SK-N-SH treated with all-trans-retinoic acid at 6 μM for 48 hours (cell line): ENCODE measurements at regions not wholly inside any gene's neighbourhood (a gene's known extent, or its start where the extent isn't known, plus 50 kb on each side); places are given as distances from the start of the nearest gene placed in this dataset.
A peak's percentile ranks its signal among the peaks of the same experiment; 100 is the strongest.
"Not testable (repeated sequence)": the region's sequence is repeated elsewhere in the genome, so short reads cannot be mapped to it uniquely, and the experiment has no call there.

Experiments used
- ATAC-seq: fragments of 200-7000 bp; cut with Tn5 transposase; 3 replicates; pipeline ENCODE4 v1.9.1; 2020; ENCODE audit warnings: mild to moderate bottlenecking, moderate library complexity
- ARNTL ChIP-seq: fragments of 450-650 bp; formaldehyde crosslinking; IDR thresholded peaks from 2 replicates; pipeline ENCODE4 v1.5.0; 2020; ENCODE audit warnings: low read depth, mild to moderate bottlenecking, moderate library complexity, borderline replicate concordance
- BACH2 ChIP-seq: fragments of 250-450 bp; sonication (Bioruptor Pico); IDR thresholded peaks from 2 replicates; pipeline ENCODE4 v1.9.0; 2021; ENCODE audit warnings: mild to moderate bottlenecking, borderline replicate concordance
- CREB5 ChIP-seq: fragments of 250-450 bp; sonication (Bioruptor Pico); IDR thresholded peaks from 2 replicates; pipeline ENCODE4 v1.5.1; 2020; ENCODE audit warnings: low read depth, mild to moderate bottlenecking, moderate library complexity
- CSDC2 ChIP-seq: fragments of 250-450 bp; sonication (Bioruptor Pico); IDR thresholded peaks from 2 replicates; pipeline ENCODE4 v1.5.0; 2020; ENCODE audit warnings: mild to moderate bottlenecking, moderate library complexity
- CSRNP3 ChIP-seq: fragments of 250-450 bp; sonication (Bioruptor Pico); IDR thresholded peaks from 2 replicates; pipeline ENCODE4 v1.5.1; 2021; ENCODE audit warnings: mild to moderate bottlenecking, moderate library complexity
- ESRRG ChIP-seq: fragments of 250-450 bp; sonication (Bioruptor Pico); IDR thresholded peaks from 2 replicates; pipeline ENCODE4 v1.6.1; 2021; ENCODE audit warnings: mild to moderate bottlenecking
- GLIS3 ChIP-seq: fragments of 250-450 bp; sonication (Bioruptor Pico); IDR thresholded peaks from 2 replicates; pipeline ENCODE4 v1.5.0; 2020; ENCODE audit warnings: mild to moderate bottlenecking, moderate library complexity
- ISL1 ChIP-seq: fragments of 250-450 bp; sonication (Bioruptor Pico); IDR thresholded peaks from 2 replicates; pipeline ENCODE4 v2.1.2; 2022; ENCODE audit warnings: mild to moderate bottlenecking, moderate library complexity
- OSR1 ChIP-seq: fragments of 250-450 bp; sonication (Bioruptor Pico); IDR thresholded peaks from 2 replicates; pipeline ENCODE4 v1.8.0; 2022; ENCODE audit warnings: moderate library complexity, mild to moderate bottlenecking, inconsistent platforms
- PPARA ChIP-seq: fragments of 250-450 bp; sonication (Bioruptor Pico); IDR thresholded peaks from 2 replicates; pipeline ENCODE4 v1.5.0; 2020; ENCODE audit warnings: mild to moderate bottlenecking, borderline replicate concordance
- RARB ChIP-seq: fragments of 250-450 bp; sonication (Bioruptor Pico); IDR thresholded peaks from 2 replicates; pipeline ENCODE4 v1.8.0; 2021; ENCODE audit warnings: mild to moderate bottlenecking, moderate library complexity
- SNAI2 ChIP-seq: fragments of 250-450 bp; sonication (Bioruptor Pico); IDR thresholded peaks from 2 replicates; pipeline ENCODE4 v1.5.0; 2020; ENCODE audit warnings: mild to moderate bottlenecking, moderate library complexity
- TCF4 ChIP-seq: fragments of 250-450 bp; sonication (Bioruptor Pico); IDR thresholded peaks from 2 replicates; pipeline ENCODE4 v1.8.0; 2021; ENCODE audit warnings: mild to moderate bottlenecking, moderate library complexity, borderline replicate concordance
- TOX ChIP-seq: fragments of 250-450 bp; sonication (Bioruptor Pico); IDR thresholded peaks from 2 replicates; pipeline ENCODE4 v1.8.0; 2021; ENCODE audit warnings: mild to moderate bottlenecking, moderate library complexity, borderline replicate concordance
- TSHZ2 ChIP-seq: fragments of 250-450 bp; sonication (Bioruptor Pico); IDR thresholded peaks from 2 replicates; pipeline ENCODE4 v1.5.0; 2020; ENCODE audit warnings: mild to moderate bottlenecking, moderate library complexity
- ZC3H10 ChIP-seq: fragments of 250-450 bp; sonication (Bioruptor Pico); IDR thresholded peaks from 2 replicates; pipeline ENCODE4 v1.5.1; 2021; ENCODE audit warnings: mild to moderate bottlenecking, moderate library complexity
- ZFP3 ChIP-seq: fragments of 250-450 bp; sonication (Bioruptor Pico); IDR thresholded peaks from 2 replicates; pipeline ENCODE4 v1.5.0; 2020; ENCODE audit warnings: mild to moderate bottlenecking, moderate library complexity
- ZFP30 ChIP-seq: fragments of 450-650 bp; formaldehyde crosslinking; IDR thresholded peaks from 2 replicates; pipeline ENCODE4 v1.5.0; 2022; ENCODE audit warnings: mild to moderate bottlenecking, moderate library complexity
- ZNF565 ChIP-seq: fragments of 450-650 bp; formaldehyde crosslinking; conservative IDR thresholded peaks from 2 replicates; pipeline ENCODE4 v1.5.0; 2020; ENCODE audit warnings: low read depth, mild to moderate bottlenecking, moderate library complexity
- ZNF70 ChIP-seq: fragments of 450-650 bp; formaldehyde crosslinking; IDR thresholded peaks from 2 replicates; pipeline ENCODE4 v1.5.0; 2020; ENCODE audit warnings: mild to moderate bottlenecking, moderate library complexity
- ZNF8 ChIP-seq: fragments of 450-650 bp; formaldehyde crosslinking; IDR thresholded peaks from 2 replicates; pipeline ENCODE4 v1.5.0; 2020; ENCODE audit warnings: mild to moderate bottlenecking, moderate library complexity
- TF ChIP-seq, protein P1 (sequence below): fragments of 250-450 bp; sonication (Bioruptor Pico); IDR thresholded peaks from 2 replicates; pipeline ENCODE4 v1.8.0; 2020; ENCODE audit warnings: mild to moderate bottlenecking, moderate library complexity, borderline replicate concordance

DNA sequence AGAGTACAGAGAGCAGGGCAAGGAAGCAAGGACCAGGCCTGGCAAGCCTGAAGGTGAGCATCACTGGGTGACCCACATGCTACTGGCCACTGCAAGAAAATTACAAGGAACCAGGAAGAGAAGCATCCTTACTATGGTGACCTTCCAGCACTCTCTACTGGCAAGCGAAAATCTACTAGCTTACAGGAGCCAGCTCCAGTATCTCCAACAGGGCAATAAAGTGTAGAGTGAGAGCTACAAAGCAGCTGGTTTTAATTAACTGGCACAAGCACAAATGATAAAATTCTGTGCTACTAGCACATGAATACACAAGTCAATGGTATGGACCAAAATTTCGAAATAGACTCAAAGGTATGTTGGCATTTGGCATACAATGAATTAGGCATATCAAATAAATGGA lies 113.3 kb upstream of the CAST start:
- peak; percentile 38; the same call in 2 of the 3 replicates for ATAC-seq
- TF ChIP-seq ZNF8 (CRISPR knock-in tag) = no peak
- TF ChIP-seq GLIS3 (CRISPR knock-in tag) = no peak
- no peak for TF ChIP-seq OSR1
- TF ChIP-seq ISL1 (CRISPR knock-in tag) = no peak
- TF ChIP-seq, protein P1, sequence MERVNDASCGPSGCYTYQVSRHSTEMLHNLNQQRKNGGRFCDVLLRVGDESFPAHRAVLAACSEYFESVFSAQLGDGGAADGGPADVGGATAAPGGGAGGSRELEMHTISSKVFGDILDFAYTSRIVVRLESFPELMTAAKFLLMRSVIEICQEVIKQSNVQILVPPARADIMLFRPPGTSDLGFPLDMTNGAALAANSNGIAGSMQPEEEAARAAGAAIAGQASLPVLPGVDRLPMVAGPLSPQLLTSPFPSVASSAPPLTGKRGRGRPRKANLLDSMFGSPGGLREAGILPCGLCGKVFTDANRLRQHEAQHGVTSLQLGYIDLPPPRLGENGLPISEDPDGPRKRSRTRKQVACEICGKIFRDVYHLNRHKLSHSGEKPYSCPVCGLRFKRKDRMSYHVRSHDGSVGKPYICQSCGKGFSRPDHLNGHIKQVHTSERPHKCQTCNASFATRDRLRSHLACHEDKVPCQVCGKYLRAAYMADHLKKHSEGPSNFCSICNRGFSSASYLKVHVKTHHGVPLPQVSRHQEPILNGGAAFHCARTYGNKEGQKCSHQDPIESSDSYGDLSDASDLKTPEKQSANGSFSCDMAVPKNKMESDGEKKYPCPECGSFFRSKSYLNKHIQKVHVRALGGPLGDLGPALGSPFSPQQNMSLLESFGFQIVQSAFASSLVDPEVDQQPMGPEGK = no peak
- no peak for TF ChIP-seq ZFP30 (CRISPR knock-in tag)
- no peak for TF ChIP-seq ZC3H10 (CRISPR knock-in tag)
- no peak for TF ChIP-seq RARB (CRISPR knock-in tag)
- TF ChIP-seq PPARA (CRISPR knock-in tag) = no peak
- no peak for TF ChIP-seq TOX (CRISPR knock-in tag)
- TF ChIP-seq CSRNP3 (CRISPR knock-in tag) = no peak
- TF ChIP-seq ZNF565 = no peak
- no peak for TF ChIP-seq ZNF70
- TF ChIP-seq ESRRG (CRISPR knock-in tag) = no peak
- no peak for TF ChIP-seq BACH2
- no peak for TF ChIP-seq SNAI2 (CRISPR knock-in tag)
- TF ChIP-seq CREB5 (CRISPR knock-in tag) = no peak

GRCh38 chr5:96560857-96561256 lies 101.3 kb upstream of the CAST start:
- ATAC-seq = not testable (repeated sequence)

- ATAC-seq = peak; percentile 77
These were observed 99.6 kb upstream of the CAST start for GRCh38 chr5:96562614-96563013.

GRCh38 chr5:96563816-96564215 lies 98.4 kb upstream of the CAST start:
- no peak for ATAC-seq
- no peak for TF ChIP-seq TOX (CRISPR knock-in tag)
- TF ChIP-seq OSR1 = no peak
- no peak for TF ChIP-seq CSRNP3 (CRISPR knock-in tag)
- TF ChIP-seq ZFP3 = no peak
- TF ChIP-seq TCF4 (CRISPR knock-in tag) = no peak
- no peak for TF ChIP-seq TSHZ2
- no peak for TF ChIP-seq GLIS3 (CRISPR knock-in tag)
- no peak for TF ChIP-seq ARNTL (CRISPR knock-in tag)
- TF ChIP-seq ZFP30 (CRISPR knock-in tag) = no peak
- TF ChIP-seq CSDC2 (CRISPR knock-in tag) = no peak
- TF ChIP-seq ZC3H10 (CRISPR knock-in tag) = no peak
- no peak for TF ChIP-seq ZNF70
- no peak for TF ChIP-seq BACH2
- no peak for TF ChIP-seq ISL1 (CRISPR knock-in tag)
- no peak for TF ChIP-seq CREB5 (CRISPR knock-in tag)
- TF ChIP-seq ESRRG (CRISPR knock-in tag) = no peak

More at GRCh38 chr5:96562614-96563013, 99.6 kb upstream of the CAST start:
- TF ChIP-seq BACH2 (no peak), TCF4 (CRISPR knock-in tag) (no peak), ZNF565 (no peak), PPARA (CRISPR knock-in tag) (no peak), CREB5 (CRISPR knock-in tag) (no peak), ESRRG (CRISPR knock-in tag) (no peak), ZC3H10 (CRISPR knock-in tag) (no peak)
- TF ChIP-seq, all 23 proteins: peak for 0
